NCI-H2029 treated with DMSO at 0.1 percent for 48 hours (cell line): ENCODE measurements at regions not wholly inside any gene's neighbourhood (a gene's known extent, or its start where the extent isn't known, plus 50 kb on each side); places are given as distances from the start of the nearest gene placed in this dataset.
"Not testable (repeated sequence)": the region's sequence is repeated elsewhere in the genome, so short reads cannot be mapped to it uniquely, and the experiment has no call there.

Source experiments
- DNase-seq: peaks from one replicate; lab custom pipeline; 2025; lab: John Stamatoyannopoulos, UW

- DNase-seq = no peak
Observed at GRCh38 chr2:2896011-2896410, 481.6 kb downstream of the EIPR1 start.

- DNase-seq = not testable (repeated sequence)
Observed at GRCh38 chr2:2894011-2894410, 483.6 kb downstream of the EIPR1 start.

GRCh38 chr2:2892892-2893291 lies 484.7 kb downstream of the EIPR1 start:
- DNase-seq = no peak

GRCh38 chr2:2892378-2892777 lies 485.2 kb downstream of the EIPR1 start:
- no peak for DNase-seq

GRCh38 chr2:2890901-2891300 lies 486.7 kb downstream of the EIPR1 start:
- DNase-seq = no peak

GRCh38 chr2:2890246-2890645 lies 487.4 kb downstream of the EIPR1 start:
- DNase-seq = no peak

- no peak for DNase-seq
Observed at GRCh38 chr2:2889646-2890045, 488.0 kb downstream of the EIPR1 start.

- DNase-seq = no peak
Observed at GRCh38 chr2:2889141-2889540, 488.5 kb downstream of the EIPR1 start.

GRCh38 chr2:2887772-2888387 lies 489.7 kb downstream of the EIPR1 start:
- no peak for DNase-seq

- no peak for DNase-seq
Observed at GRCh38 chr2:2886922-2887321, 490.7 kb downstream of the EIPR1 start.

GRCh38 chr2:2881499-2881898 lies 496.1 kb downstream of the EIPR1 start:
- no peak for DNase-seq

- DNase-seq = no peak
Observed at GRCh38 chr2:2880938-2881337, 496.7 kb downstream of the EIPR1 start.

- no peak for DNase-seq
Observed at GRCh38 chr2:2879781-2880180, 497.8 kb downstream of the EIPR1 start.

- DNase-seq = no peak
Observed at GRCh38 chr2:2879071-2879470, 498.5 kb downstream of the EIPR1 start.

GRCh38 chr2:2877427-2877826 lies 500.2 kb downstream of the EIPR1 start:
- DNase-seq = no peak

GRCh38 chr2:2876331-2877221 lies 501.0 kb downstream of the EIPR1 start:
- no peak for DNase-seq

- no peak for DNase-seq
Observed at GRCh38 chr2:2875831-2876230, 501.8 kb downstream of the EIPR1 start.

GRCh38 chr2:2875296-2875695 lies 502.3 kb downstream of the EIPR1 start:
- DNase-seq = no peak

- no peak for DNase-seq
Observed at GRCh38 chr2:2874805-2875204, 502.8 kb downstream of the EIPR1 start.

GRCh38 chr2:2874341-2874740 lies 503.3 kb downstream of the EIPR1 start:
- DNase-seq = no peak

GRCh38 chr2:2873450-2873811 lies 504.2 kb downstream of the EIPR1 start:
- no peak for DNase-seq

GRCh38 chr2:2872713-2873449 lies 504.7 kb downstream of the EIPR1 start:
- DNase-seq = no peak

- DNase-seq = no peak
Observed at GRCh38 chr2:2872309-2872617, 505.4 kb downstream of the EIPR1 start.
